ENCODE measurements at regions not wholly inside any gene's neighbourhood (a gene's known extent, or its start where the extent isn't known, plus 50 kb on each side); places are given as distances from the start of the nearest gene placed in this dataset.
A peak's percentile ranks its signal among the peaks of the same experiment; 100 is the strongest.

DNA sequence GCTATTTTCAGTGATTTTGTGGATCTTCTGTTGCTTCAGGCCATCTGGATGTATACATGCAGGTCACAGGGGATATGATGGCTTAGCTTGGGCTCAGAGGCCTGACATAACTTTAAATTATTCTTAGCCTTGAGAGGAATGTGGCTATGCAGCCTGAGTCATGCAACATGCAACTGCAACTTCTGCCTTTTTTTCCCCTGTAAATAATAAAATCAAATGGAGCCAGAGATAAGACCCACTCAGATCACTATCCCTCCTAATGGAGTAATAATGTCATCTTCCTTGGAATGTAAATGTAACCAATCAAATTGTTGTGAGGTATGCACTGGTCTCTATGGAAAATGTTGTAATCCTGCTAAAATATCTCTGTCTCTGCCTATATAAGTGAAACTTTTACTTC lies 54.9 kb downstream of the MAGEB17 start:
- DNase-seq, result no peak

DNA sequence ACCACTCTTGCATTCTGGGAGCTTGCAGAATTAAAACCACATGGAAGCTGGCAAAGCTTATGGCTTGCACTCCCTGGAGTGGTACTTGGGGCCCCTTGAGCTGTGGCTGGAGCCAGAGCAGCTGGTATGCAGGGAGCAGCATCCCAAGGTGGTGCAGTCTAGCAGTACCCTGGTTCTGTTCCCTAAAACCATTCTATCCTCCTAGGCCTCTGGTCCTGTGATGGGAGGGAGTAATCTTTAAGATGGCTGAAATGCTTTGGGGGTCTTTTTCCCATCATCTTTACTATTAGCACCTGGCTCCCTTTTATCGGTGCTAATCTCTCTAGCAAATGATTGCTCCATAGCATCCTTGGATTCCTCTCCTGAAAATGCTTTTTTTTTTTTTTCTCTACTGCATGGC lies 56.1 kb downstream of the MAGEB17 start:
- DNase-seq, result no peak

- DNase-seq, result peak; percentile 0
These were observed 71.9 kb downstream of the MAGEB17 start for GRCh38 chrX:16239211-16239610.

DNA sequence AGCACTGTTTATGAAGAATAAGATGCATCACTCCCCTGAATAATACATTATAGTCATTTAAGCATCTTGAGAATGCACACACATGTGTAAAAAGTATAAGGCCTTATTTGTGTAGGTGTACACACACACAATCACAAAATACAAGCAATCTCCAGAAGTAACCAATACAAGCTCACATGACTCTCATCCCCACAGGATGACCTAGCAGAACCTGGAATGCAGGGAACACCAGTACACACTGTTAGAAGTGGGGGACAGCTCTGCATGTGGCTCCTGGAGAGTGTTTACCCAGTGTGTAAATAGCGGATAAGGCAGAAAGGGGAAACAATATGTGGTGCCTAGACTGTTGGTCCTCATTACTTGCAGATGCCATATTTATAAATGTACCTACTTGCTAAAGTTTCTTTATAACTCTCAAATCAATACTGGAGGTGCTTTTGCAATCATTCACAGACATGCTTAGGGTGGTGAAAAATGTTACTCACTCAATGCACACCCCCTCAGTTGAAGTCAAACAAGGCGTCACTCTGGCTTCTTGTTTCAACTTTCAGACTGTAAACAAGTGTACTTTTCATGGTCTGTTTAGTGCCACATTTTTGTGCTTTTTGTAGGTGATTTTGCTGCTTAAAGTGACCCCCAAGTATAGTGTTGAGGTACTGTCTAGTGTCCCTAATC lies 73.1 kb downstream of the MAGEB17 start:
- no peak for DNase-seq

- no peak for DNase-seq
These were observed 73.7 kb downstream of the MAGEB17 start for GRCh38 chrX:16240968-16241367.

GRCh38 chrX:16250296-16250695 lies 83.0 kb downstream of the MAGEB17 start:
- DNase-seq, result peak; percentile 10

GRCh38 chrX:16251782-16252181 lies 84.5 kb downstream of the MAGEB17 start:
- no peak for DNase-seq

- no peak for DNase-seq
These were observed 91.6 kb downstream of the MAGEB17 start for GRCh38 chrX:16258882-16259281.

DNA sequence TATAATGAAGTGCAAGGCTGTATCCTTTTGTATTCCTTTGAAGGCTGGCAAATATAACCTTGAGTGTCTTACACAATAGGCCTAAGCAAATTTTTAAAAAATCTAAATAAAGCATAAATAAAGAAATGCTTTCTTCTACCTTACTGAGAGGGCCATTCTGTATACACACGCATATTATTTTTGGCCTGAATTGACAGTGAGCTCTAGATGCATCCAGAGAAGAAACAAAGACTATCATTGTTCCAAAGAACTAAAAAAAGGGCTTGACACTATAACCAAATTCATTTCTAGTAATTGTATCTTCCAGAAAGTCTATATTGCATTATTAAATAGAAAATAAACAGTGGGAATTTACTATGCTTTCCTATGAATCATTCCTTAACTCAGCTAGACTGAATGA lies 100.2 kb downstream of the MAGEB17 start:
- no peak for DNase-seq

GRCh38 chrX:16268206-16268605 lies 100.9 kb downstream of the MAGEB17 start:
- DNase-seq, result no peak

- peak; percentile 1 for DNase-seq
These were observed 111.6 kb downstream of the MAGEB17 start for GRCh38 chrX:16278927-16279326.

DNA sequence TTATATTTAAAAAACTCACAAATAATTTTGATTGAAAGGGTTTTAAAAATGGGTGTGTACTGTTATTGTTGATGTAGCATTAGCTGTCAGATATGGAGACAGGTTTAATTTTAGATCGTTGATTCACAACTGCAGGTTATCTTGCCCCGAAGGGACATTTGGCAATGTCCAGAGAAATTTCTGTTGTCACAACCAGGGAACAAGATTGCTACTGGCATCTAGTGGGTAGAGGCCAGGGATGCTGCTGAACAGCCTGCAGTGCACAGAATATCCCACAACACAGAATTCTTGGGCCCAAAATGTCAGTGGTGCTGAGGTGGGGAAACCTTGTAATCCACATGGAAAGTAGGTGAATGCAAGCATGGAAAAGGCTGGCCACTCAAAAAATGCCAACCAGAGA lies 114.9 kb downstream of the MAGEB17 start:
- DNase-seq, result no peak

DNA sequence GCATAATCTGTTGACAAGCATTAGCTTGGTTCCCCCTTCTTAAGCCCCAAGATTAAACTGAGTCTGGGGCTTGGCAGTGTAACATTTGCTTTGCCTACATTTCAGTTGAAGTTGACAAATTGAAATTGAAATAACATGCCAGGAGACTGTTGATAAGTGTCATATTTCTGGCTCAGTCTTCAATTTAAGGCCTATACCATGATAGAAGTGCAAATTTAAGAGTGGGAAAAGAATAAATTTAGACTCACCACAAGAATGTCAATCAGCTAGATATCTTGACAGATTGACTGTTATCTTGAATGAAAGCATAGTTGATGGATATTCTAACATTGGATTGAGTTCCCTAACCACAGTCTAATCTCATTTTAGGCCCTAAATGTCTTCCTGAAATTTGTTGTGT lies 117.6 kb downstream of the MAGEB17 start:
- DNase-seq, result no peak

DNA sequence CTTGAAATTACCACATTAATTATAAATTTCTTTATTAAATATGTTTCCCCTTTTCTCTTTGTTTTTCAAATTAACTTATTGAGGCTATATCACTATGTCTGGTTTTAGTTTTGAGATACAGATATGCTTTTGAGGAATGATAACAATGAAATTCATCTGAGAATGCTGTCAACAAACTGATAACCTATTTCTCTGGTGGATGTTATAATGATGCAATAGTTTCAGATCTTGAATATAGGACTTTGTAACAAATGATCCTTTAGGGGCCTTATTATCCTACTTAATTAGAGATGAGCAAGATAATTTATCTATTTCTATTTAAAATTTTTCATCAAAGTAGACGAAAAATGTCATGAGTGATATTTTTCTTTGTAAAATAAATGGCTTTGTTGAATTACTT lies 123.7 kb downstream of the MAGEB17 start:
- DNase-seq, result no peak

GRCh38 chrX:16300831-16301230 lies 133.6 kb downstream of the MAGEB17 start:
- DNase-seq, result no peak

- DNase-seq, result no peak
These were observed 137.5 kb downstream of the MAGEB17 start for GRCh38 chrX:16304751-16305150.

DNA sequence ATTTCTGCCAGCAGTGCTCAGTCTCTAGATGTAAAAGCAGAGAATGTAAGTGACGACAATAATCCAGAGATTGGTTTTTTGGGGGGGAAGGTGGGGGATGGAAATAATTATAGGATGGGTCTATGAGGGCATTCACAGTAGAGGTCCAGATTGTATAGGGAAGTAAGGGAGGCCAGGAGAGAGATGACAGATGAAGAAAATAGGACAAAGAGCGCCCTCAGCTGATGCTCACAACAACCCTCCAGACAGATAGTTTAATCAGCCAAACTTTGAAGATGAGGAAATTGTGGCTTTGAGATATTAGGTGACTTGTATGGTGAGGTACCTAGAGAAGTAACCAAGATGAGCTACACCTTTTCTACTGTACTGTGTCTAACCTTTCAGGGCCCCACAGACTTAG lies 137.9 kb downstream of the MAGEB17 start:
- DNase-seq, result no peak

DNA sequence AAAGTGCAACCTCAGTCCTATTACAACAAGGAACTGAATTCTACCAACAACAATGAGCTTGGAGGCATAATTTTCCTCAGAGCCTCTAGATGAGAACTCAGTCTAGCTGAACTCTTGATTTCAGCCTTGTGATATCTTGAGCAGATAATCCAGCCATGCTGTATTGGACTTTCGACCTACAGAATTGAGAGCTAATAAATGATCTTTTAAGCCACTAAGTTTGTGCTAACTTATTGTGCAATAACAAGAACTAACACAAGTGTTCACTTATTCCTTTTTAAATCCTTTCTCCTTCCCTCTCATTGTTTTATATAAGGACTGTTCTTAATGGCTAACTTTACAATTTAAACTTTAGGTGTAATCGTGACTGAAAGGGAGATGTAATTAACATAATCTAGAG lies 140.7 kb downstream of the MAGEB17 start:
- DNase-seq, result no peak

DNA sequence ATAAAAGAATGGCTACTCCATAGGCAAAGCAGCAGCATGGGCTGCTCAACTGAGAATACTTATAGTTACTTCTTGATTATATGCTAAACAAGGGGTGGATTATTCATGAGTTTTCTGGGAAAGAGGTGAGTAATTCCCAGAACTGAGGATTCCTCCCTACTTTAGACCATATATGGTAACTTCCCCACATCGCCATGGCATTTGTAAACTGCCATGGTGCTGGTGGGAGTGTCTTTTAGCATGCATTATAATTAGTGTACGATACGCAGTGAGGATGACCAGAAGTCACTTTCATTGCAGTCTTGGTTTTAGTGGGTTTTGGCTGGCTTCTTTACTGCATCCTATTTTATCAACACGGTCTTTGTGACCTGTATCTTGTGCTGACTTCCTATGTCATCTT lies 141.5 kb downstream of the MAGEB17 start:
- no peak for DNase-seq

DNA sequence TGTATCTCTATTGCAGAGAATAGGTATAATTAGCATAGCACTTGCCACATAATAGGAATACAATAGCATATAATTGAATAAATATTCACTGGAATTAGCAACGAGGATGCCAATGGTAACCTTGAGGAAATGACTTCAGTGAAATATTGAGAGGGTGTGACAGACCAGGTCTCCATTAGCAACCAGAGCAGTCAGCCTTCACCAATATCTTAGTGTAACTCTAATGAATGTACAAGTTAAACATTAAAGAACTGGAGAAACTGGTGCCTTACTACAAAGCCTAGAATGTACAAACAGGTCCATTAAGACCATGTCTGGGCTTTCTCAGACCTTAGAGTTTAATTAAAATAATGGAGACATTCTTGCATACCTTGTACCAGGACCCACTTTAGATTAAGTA lies 143.0 kb downstream of the MAGEB17 start:
- DNase-seq, result no peak

- DNase-seq, result no peak
These were observed 144.4 kb downstream of the MAGEB17 start for GRCh38 chrX:16311671-16312070.

DNA sequence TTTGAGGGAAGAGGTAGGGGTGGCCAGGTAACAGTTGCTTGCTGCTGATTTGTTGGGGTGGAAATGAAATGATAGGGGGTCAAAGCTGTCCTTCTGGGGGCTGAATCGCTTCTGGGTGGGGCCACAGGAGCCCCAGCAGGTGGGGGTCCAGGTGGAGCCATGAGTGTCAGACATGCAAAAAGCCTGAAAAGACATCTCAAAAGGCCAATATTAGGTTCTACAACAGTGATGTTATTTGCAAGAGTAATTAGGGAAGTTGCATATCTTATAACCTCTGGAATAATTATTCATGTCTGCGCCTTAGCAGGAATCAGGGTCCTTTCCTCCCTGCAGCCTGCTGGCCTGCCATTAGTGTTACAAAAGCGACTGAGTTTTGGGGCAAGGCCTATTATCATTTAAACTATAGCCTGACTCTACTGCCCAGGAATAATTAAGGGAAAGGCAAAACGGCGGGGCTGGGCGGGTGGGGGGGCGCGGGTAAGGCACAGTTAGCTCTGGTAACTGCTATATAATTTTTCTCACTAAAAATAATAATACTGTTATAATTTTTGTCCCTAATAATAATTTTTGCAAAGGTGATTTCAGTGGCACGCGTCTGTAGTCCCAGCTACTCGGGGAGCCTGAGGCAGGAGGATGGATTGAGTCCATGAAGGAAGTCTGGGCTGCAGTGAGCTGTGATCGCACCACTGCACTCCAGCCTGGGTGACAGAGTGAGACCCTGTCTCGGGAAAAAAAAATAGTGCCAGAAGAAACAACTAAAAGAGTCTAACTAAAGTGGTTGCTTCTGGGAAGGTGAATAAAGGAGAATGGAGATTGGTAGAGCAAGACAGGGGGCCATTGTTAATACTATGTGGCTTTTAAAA lies 145.7 kb downstream of the MAGEB17 start:
- DNase-seq, result no peak

GRCh38 chrX:16316331-16316730 lies 149.1 kb downstream of the MAGEB17 start:
- DNase-seq, result no peak

- no peak for DNase-seq
These were observed 152.6 kb downstream of the MAGEB17 start for GRCh38 chrX:16319929-16320328.

Data from dermis blood vessel endothelial cell (primary cell).